H1 (cell line): ENCODE measurements at regions not wholly inside any gene's neighbourhood (a gene's known extent, or its start where the extent isn't known, plus 50 kb on each side); places are given as distances from the start of the nearest gene placed in this dataset.

ENCODE experiments used
- CTCF ChIA-PET: fragments of 300-600 bp; sonication (Branson Sonifier 250); formaldehyde crosslinking; loops from one replicate; lab custom pipeline; 2021; ENCODE audit not compliant: partially characterized antibody; lab: Charles Lee
- POLR2A ChIA-PET: fragments of 300-600 bp; sonication (Branson Sonifier 250); formaldehyde crosslinking; loops from one replicate; lab custom pipeline; 2021; ENCODE audit warnings: inconsistent platforms; ENCODE audit not compliant: partially characterized antibody; lab: Charles Lee
- DNase-seq, 2 experiments: peaks; one replicate each; pipeline versions ENCODE4 v3.0.0 to v3.0.0-alpha.2; 2010 to 2022; ENCODE audit warnings: low spot score in 2 of 2, low read depth in 1 of 2, mixed read lengths in 1 of 2
- FAIRE-seq: peaks from 2 replicates; lab custom pipeline; 2011; peaks lifted over from hg19 to GRCh38; lab: Jason Lieb, UNC
- H2AFZ ChIP-seq: 2 replicates; pipeline ENCODE4 v1.8.1; 2012; ENCODE audit warnings: low read length, inconsistent platforms
- H2AK5ac ChIP-seq: 2 replicates; pipeline ENCODE4 v1.6.1; 2013; ENCODE audit warnings: low read depth, low read length
- H2BK120ac ChIP-seq: replicated peaks from 2 replicates; pipeline ENCODE3; 2013; ENCODE audit warnings: low read depth, low read length, inconsistent platforms
- H2BK12ac ChIP-seq: 2 replicates; pipeline ENCODE4 v1.6.1; 2013; ENCODE audit warnings: low read depth, low read length
- H2BK15ac ChIP-seq: 2 replicates; pipeline ENCODE4 v1.6.1; 2013; ENCODE audit warnings: low read length
- H2BK20ac ChIP-seq: 2 replicates; pipeline ENCODE4 v1.6.1; 2013; ENCODE audit warnings: low read length
- H2BK5ac ChIP-seq: 2 replicates; pipeline ENCODE4 v1.6.1; 2013; ENCODE audit warnings: low read depth, low read length
- H3K14ac ChIP-seq: 2 replicates; pipeline ENCODE4 v1.6.1; 2013; ENCODE audit warnings: inconsistent platforms; ENCODE audit not compliant: insufficient read length
- H3K18ac ChIP-seq: 2 replicates; pipeline ENCODE4 v1.6.1; 2013; ENCODE audit warnings: low read length; ENCODE audit errors: extremely low read depth
- H3K23ac ChIP-seq: 2 replicates; pipeline ENCODE4 v1.6.1; 2013; ENCODE audit warnings: inconsistent platforms; ENCODE audit not compliant: insufficient read length
- H3K23me2 ChIP-seq: 2 replicates; pipeline ENCODE4 v1.6.1; 2013; ENCODE audit warnings: low read depth, low read length
- H3K27ac ChIP-seq: 2 replicates; pipeline ENCODE4 v1.6.1; 2011; ENCODE audit warnings: low read depth, low read length, inconsistent platforms
- H3K27me3 ChIP-seq, 4 experiments: replicated peaks in 1 of 4; 1 replicate in 1 of 4; 2 replicates in 3 of 4; pipeline versions ENCODE4 v1.6.1 to v1.8.1; 2011 to 2013; ENCODE audit warnings: low read length in 3 of 4, mild to moderate bottlenecking in 3 of 4, inconsistent platforms in 2 of 4, mixed read lengths in 2 of 4, moderate library complexity in 1 of 4; ENCODE audit not compliant: control insufficient read depth in 3 of 4, insufficient read depth in 3 of 4; ENCODE audit errors: extremely low read depth in 1 of 4
- H3K36me3 ChIP-seq, 4 experiments: 2 replicates each; pipeline versions ENCODE4 v1.6.1 to v1.8.1; 2011 to 2013; ENCODE audit warnings: mild to moderate bottlenecking in 4 of 4, low read length in 3 of 4, moderate library complexity in 2 of 4, control low read depth in 1 of 4, inconsistent platforms in 1 of 4; ENCODE audit not compliant: insufficient read depth in 4 of 4, control insufficient read depth in 2 of 4
- H3K4ac ChIP-seq: replicated peaks from 2 replicates; pipeline ENCODE3; 2013; ENCODE audit warnings: low read length, low read depth, mixed read lengths, inconsistent platforms; ENCODE audit not compliant: insufficient read length
- H3K4me1 ChIP-seq, 4 experiments: replicated peaks in 1 of 4; 1 replicate in 1 of 4; 2 replicates in 3 of 4; pipeline versions ENCODE4 v1.6.1 to v1.8.1; 2011 to 2013; ENCODE audit warnings: low read length in 3 of 4, inconsistent platforms in 2 of 4, mixed read lengths in 1 of 4; ENCODE audit not compliant: insufficient read depth in 4 of 4, control insufficient read depth in 3 of 4
- H3K4me2 ChIP-seq, 2 experiments: 2 replicates each; pipeline versions ENCODE4 v1.6.1 to v1.8.1; 2011 to 2013; ENCODE audit warnings: low read depth in 2 of 2, low read length in 2 of 2, control low read depth in 1 of 2, inconsistent platforms in 1 of 2, mild to moderate bottlenecking in 1 of 2; ENCODE audit not compliant: insufficient read depth in 1 of 2
- H3K4me3 ChIP-seq, 4 experiments: fragments of 200-600, 300-600 bp in 1 of 4; sonication (generic), shearing (Covaris generic), sonication (Bioruptor Twin) in 1 of 4; 2 replicates each; pipeline versions ENCODE4 v1.5.1 to v1.8.1; 2011 to 2016; ENCODE audit warnings: low read length in 4 of 4, low read depth in 3 of 4, control low read depth in 2 of 4, inconsistent platforms in 2 of 4, mild to moderate bottlenecking in 2 of 4, mixed read lengths in 1 of 4, moderate library complexity in 1 of 4; ENCODE audit not compliant: insufficient read depth in 2 of 4; ENCODE audit errors: extremely low read depth in 1 of 4
- H3K56ac ChIP-seq: replicated peaks from 2 replicates; pipeline ENCODE3; 2013; ENCODE audit warnings: low read depth, mild to moderate bottlenecking, mixed read lengths, low read length, inconsistent platforms; ENCODE audit not compliant: insufficient read length
- H3K79me1 ChIP-seq: 2 replicates; pipeline ENCODE4 v1.6.1; 2013; ENCODE audit warnings: low read depth, low read length, control low read depth
- H3K79me2 ChIP-seq, 2 experiments: 2 replicates each; pipeline versions ENCODE4 v1.6.1 to v1.8.1; 2012 to 2013; ENCODE audit warnings: low read length in 2 of 2, mild to moderate bottlenecking in 2 of 2, inconsistent platforms in 1 of 2; ENCODE audit not compliant: insufficient read depth in 2 of 2, control insufficient read depth in 1 of 2
- H3K9ac ChIP-seq, 4 experiments: replicated peaks in 1 of 4; 1 replicate in 1 of 4; 2 replicates in 3 of 4; pipeline versions ENCODE4 v1.6.1 to v1.8.1; 2011 to 2013; ENCODE audit warnings: low read depth in 3 of 4, low read length in 3 of 4, control low read depth in 2 of 4, mild to moderate bottlenecking in 2 of 4, moderate library complexity in 2 of 4, inconsistent platforms in 1 of 4; ENCODE audit errors: extremely low read depth in 1 of 4
- H3K9me3 ChIP-seq, 2 experiments: 2 replicates each; pipeline versions ENCODE4 v1.6.1 to v1.8.1; 2012 to 2013; ENCODE audit warnings: mild to moderate bottlenecking in 2 of 2, moderate library complexity in 2 of 2, control low read depth in 1 of 2, inconsistent platforms in 1 of 2, low read depth in 1 of 2, low read length in 1 of 2, mixed read lengths in 1 of 2; ENCODE audit not compliant: insufficient read depth in 2 of 2
- H4K20me1 ChIP-seq, 2 experiments: replicated peaks in 1 of 2; 2 replicates each; pipeline versions ENCODE3 to v1.8.1; 2011 to 2013; ENCODE audit warnings: inconsistent platforms in 2 of 2, low read length in 2 of 2, mild to moderate bottlenecking in 1 of 2; ENCODE audit not compliant: insufficient read depth in 2 of 2, control insufficient read depth in 1 of 2
- H4K5ac ChIP-seq: 2 replicates; pipeline ENCODE4 v1.6.1; 2013; ENCODE audit warnings: low read length, low read depth, mixed read lengths, inconsistent platforms; ENCODE audit not compliant: insufficient read length
- H4K8ac ChIP-seq: 2 replicates; pipeline ENCODE4 v1.8.0; 2013; ENCODE audit warnings: mild to moderate bottlenecking, moderate library complexity, low read length, inconsistent platforms; ENCODE audit not compliant: insufficient read depth; ENCODE audit errors: extremely low read depth
- H4K91ac ChIP-seq: replicated peaks from 2 replicates; pipeline ENCODE3; 2013; ENCODE audit warnings: low read length, mixed read lengths, inconsistent platforms; ENCODE audit not compliant: insufficient read length
- ASH2L ChIP-seq: fragments of 200-600, 300-600 bp; sonication (generic); IDR thresholded peaks from one replicate; pipeline ENCODE4 v1.7.1; 2017; ENCODE audit warnings: low read length
- CTBP2 ChIP-seq: IDR thresholded peaks from 2 replicates; pipeline ENCODE4 v1.7.0; 2011; ENCODE audit warnings: borderline replicate concordance, mild to moderate bottlenecking, moderate library complexity, mixed read lengths, low read length; ENCODE audit not compliant: insufficient read depth, insufficient read length
- JUN ChIP-seq: IDR thresholded peaks from 2 replicates; pipeline ENCODE4 v1.6.1; 2011; ENCODE audit warnings: low read depth, mild to moderate bottlenecking, improper control_type of control experiment, low read length
- MAFK ChIP-seq: IDR thresholded peaks from 2 replicates; pipeline ENCODE4 v1.6.1; 2012; ENCODE audit warnings: low read depth, mild to moderate bottlenecking, improper control_type of control experiment, low read length
- RBBP5 ChIP-seq: IDR thresholded peaks from 2 replicates; pipeline ENCODE4 v1.7.1; 2012; ENCODE audit warnings: low read depth, mild to moderate bottlenecking, inconsistent platforms, low read length, moderate library complexity, borderline replicate concordance
- RNF2 ChIP-seq: fragments of 200-900, 300-1000 bp; sonication (generic); IDR thresholded peaks from 2 replicates; pipeline ENCODE4 v1.7.1; 2016; ENCODE audit warnings: borderline replicate concordance, low read depth, mild to moderate bottlenecking, antibody characterized with exemption, low read length; ENCODE audit not compliant: poor library complexity, severe bottlenecking; ENCODE audit errors: missing control alignments
- SP1 ChIP-seq: IDR thresholded peaks from 2 replicates; pipeline ENCODE4 v1.6.1; 2011; ENCODE audit warnings: low read depth, low read length
- TAF7 ChIP-seq: optimal IDR thresholded peaks from 2 replicates; pipeline ENCODE3; 2011; ENCODE audit warnings: low read depth, mild to moderate bottlenecking, inconsistent platforms, low read length, moderate library complexity, borderline replicate concordance
- WGBS, 2 experiments: shearing (Covaris generic) in 1 of 2; methylation state at CpG; one replicate each; pipeline versions ENCODE4 v1.1.6 to v1.1.7; 2013 to 2015; ENCODE audit warnings: low lambda C conversion rate in 2 of 2, mixed read lengths in 2 of 2, inconsistent platforms in 1 of 2, low coverage in 1 of 2, missing lambda C conversion rate in 1 of 2; ENCODE audit not compliant: insufficient replicate concordance in 2 of 2, insufficient coverage in 1 of 2, insufficient read length in 1 of 2; ENCODE audit errors: extremely low coverage in 1 of 2, missing lambda C conversion rate in 1 of 2; 5-methylcytosine and 5-hydroxymethylcytosine counted together

DNA sequence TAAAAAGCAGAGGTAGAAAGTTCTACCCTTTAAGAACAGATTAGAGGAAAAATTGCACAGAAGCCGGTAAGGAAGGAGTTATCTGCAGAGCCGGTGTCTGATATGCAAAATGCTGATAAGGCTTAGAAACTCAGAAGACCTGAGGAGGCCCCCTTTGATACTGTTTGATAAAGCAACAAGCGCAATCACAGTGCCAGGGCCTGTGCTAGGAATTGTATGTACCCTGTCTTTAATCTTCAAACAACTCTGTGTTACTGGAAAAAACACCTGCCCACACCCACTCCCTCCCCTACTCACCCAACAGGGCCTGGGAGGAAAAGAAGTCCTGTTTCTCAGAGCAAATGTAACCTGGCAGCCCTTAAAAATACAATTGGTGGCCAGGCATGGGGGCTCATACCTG is 112.7 kb upstream of the FUT8 start:
- DNase-seq (no peak), FAIRE-seq (no peak)
- H2BK20ac ChIP-seq: no peak overlapping the region
- H3K4ac ChIP-seq: no peak overlapping the region
- no peaks in the 10 kb centered on the region for H3K27me3 ChIP-seq
- H2BK120ac ChIP-seq: no peak overlapping the region
- peaks cover 0 to 3% (median 2%) of the 10 kb centered on the region in 4 experiments; a peak in 3 of 7 replicates for H3K4me1 ChIP-seq
- H3K56ac ChIP-seq: no peak overlapping the region
- no peaks in the 10 kb centered on the region for H3K79me2 ChIP-seq
- H3K36me3 ChIP-seq: no peaks in the 10 kb centered on the region
- POLR2A ChIA-PET: no interaction called here
- no peak overlapping the region for H3K9ac ChIP-seq
- no peak overlapping the region for H3K4me2 ChIP-seq
- H4K20me1 ChIP-seq: no peaks in the 10 kb centered on the region
- H4K8ac ChIP-seq: no peak overlapping the region
- 89% methylated on average over 3 of the region's 3 CpGs; no CpG with 5 or more reads in 1 of the 2 experiments for WGBS, 2 experiments
- no peak overlapping the region for H2AFZ ChIP-seq
- H4K91ac ChIP-seq: no peak overlapping the region
- no peak overlapping the region for H2BK5ac ChIP-seq
- no peak overlapping the region for H3K14ac ChIP-seq
- H2AK5ac ChIP-seq: no peak overlapping the region
- CTCF ChIA-PET: interaction anchor here (1.7 kb wide), 1 partner anchor 8 kb away, joined by 5 read pairs; no protein-coding TSS in a partner anchor
- TF ChIP-seq SP1: no peak
- no peak for TF ChIP-seq ASH2L
- TF ChIP-seq RBBP5: no peak
- no peak for TF ChIP-seq JUN
- no peak for TF ChIP-seq CTBP2
- no peak for TF ChIP-seq MAFK
- TF ChIP-seq TAF7: no peak
- no peak for TF ChIP-seq RNF2
- TF ChIP-seq, all 59 proteins: peak for 0
- H3K23ac ChIP-seq: no peak overlapping the region
- H2BK12ac ChIP-seq: no peak overlapping the region
- H3K4me3 ChIP-seq: no peak overlapping the region
- no peak overlapping the region for H4K5ac ChIP-seq
- H3K9me3 ChIP-seq: no peaks in the 10 kb centered on the region
- H2BK15ac ChIP-seq: no peak overlapping the region
- no peaks in the 10 kb centered on the region for H3K79me1 ChIP-seq
- no peak overlapping the region for H3K27ac ChIP-seq
- no peaks in the 10 kb centered on the region; the same call in 1 of the 2 replicates for H3K23me2 ChIP-seq
- no peak overlapping the region for H3K18ac ChIP-seq
